Liver (tissue), 8 donors: ENCODE measurements at regions not wholly inside any gene's neighbourhood (a gene's known extent, or its start where the extent isn't known, plus 50 kb on each side); places are given as distances from the start of the nearest gene placed in this dataset.

Experiments used
- DNase-seq: peaks from one replicate; pipeline ENCODE4 v3.0.0-alpha.2; 2017; ENCODE audit warnings: low spot score
- H3K27ac ChIP-seq, 2 donors: one replicate each; pipeline ENCODE4 v1.7.0; 2013; ENCODE audit warnings: inconsistent platforms in 2 of 2, low read length in 2 of 2, control low read depth in 1 of 2, low read depth in 1 of 2, mild to moderate bottlenecking in 1 of 2
- H3K27me3 ChIP-seq, 4 donors: one replicate each; pipeline versions ENCODE4 v1.6.1 to v1.7.0; 2013; ENCODE audit warnings: low read length in 3 of 4, inconsistent platforms in 1 of 4, mild to moderate bottlenecking in 1 of 4, moderate library complexity in 1 of 4; ENCODE audit not compliant: control insufficient read depth in 4 of 4, insufficient read depth in 4 of 4
- H3K36me3 ChIP-seq, 4 donors: one replicate each; pipeline versions ENCODE4 v1.6.1 to v1.7.0; 2013; ENCODE audit warnings: low read length in 3 of 4, mild to moderate bottlenecking in 3 of 4, low read depth in 1 of 4, moderate library complexity in 1 of 4; ENCODE audit not compliant: control insufficient read depth in 4 of 4, insufficient read depth in 3 of 4
- H3K4me1 ChIP-seq, 4 donors: one replicate each; pipeline versions ENCODE4 v1.6.1 to v1.7.0; 2013; ENCODE audit warnings: low read length in 3 of 4, mild to moderate bottlenecking in 3 of 4, moderate library complexity in 1 of 4; ENCODE audit not compliant: control insufficient read depth in 4 of 4, insufficient read depth in 4 of 4
- H3K4me3 ChIP-seq, 3 donors: one replicate each; pipeline versions ENCODE4 v1.6.1 to v1.7.0; 2013; ENCODE audit warnings: low read length in 3 of 3, control low read depth in 1 of 3, low read depth in 1 of 3, mild to moderate bottlenecking in 1 of 3
- H3K9ac ChIP-seq, 2 donors: one replicate each; pipeline ENCODE4 v1.7.0; 2013; ENCODE audit warnings: low read length in 2 of 2, mild to moderate bottlenecking in 2 of 2, moderate library complexity in 2 of 2, control low read depth in 1 of 2, low read depth in 1 of 2
- H3K9me3 ChIP-seq, 4 donors: one replicate each; pipeline versions ENCODE4 v1.6.1 to v1.7.0; 2013; ENCODE audit warnings: low read length in 3 of 4; ENCODE audit not compliant: control insufficient read depth in 4 of 4
- ATF3 ChIP-seq: IDR thresholded peaks from 2 replicates; pipeline ENCODE4 v1.6.1; 2016; ENCODE audit warnings: antibody characterized with exemption
- CTCF ChIP-seq: fragments of 150-350 bp; IDR thresholded peaks from 2 replicates; pipeline ENCODE4 v1.5.1; 2017; ENCODE audit warnings: improper control_type of control experiment, low read depth, low read length; ENCODE audit not compliant: missing input control
- EGR1 ChIP-seq, 2 donors: IDR thresholded peaks; 2 replicates each; pipeline ENCODE4 v1.6.1; 2016 to 2018; ENCODE audit warnings: antibody characterized with exemption in 2 of 2, low read depth in 2 of 2
- FOXA1 ChIP-seq: IDR thresholded peaks from 2 replicates; pipeline ENCODE4 v1.6.1; 2016; ENCODE audit warnings: antibody characterized with exemption
- FOXA2 ChIP-seq: IDR thresholded peaks from 2 replicates; pipeline ENCODE4 v1.6.1; 2016; ENCODE audit warnings: antibody characterized with exemption
- HNF4A ChIP-seq, 2 donors: conservative IDR thresholded peaks; 2 replicates each; pipeline ENCODE4 v1.6.1; 2016; ENCODE audit warnings: antibody characterized with exemption in 2 of 2, mild to moderate bottlenecking in 2 of 2
- HNF4G ChIP-seq: IDR thresholded peaks from 2 replicates; pipeline ENCODE4 v1.6.1; 2016; ENCODE audit warnings: antibody characterized with exemption
- JUND ChIP-seq, 2 donors: IDR thresholded peaks; 2 replicates each; pipeline ENCODE4 v1.6.1; 2016; ENCODE audit warnings: antibody characterized with exemption in 2 of 2
- NR2F2 ChIP-seq: IDR thresholded peaks from 2 replicates; pipeline ENCODE4 v1.6.1; 2016; ENCODE audit warnings: antibody characterized with exemption
- RAD21 ChIP-seq, 2 donors: IDR thresholded peaks; 2 replicates each; pipeline ENCODE4 v1.6.1; 2016; ENCODE audit warnings: antibody characterized with exemption in 2 of 2, mild to moderate bottlenecking in 2 of 2
- REST ChIP-seq: IDR thresholded peaks from 2 replicates; pipeline ENCODE4 v1.6.1; 2016; ENCODE audit warnings: antibody characterized with exemption, mild to moderate bottlenecking
- RXRA ChIP-seq, 2 donors: IDR thresholded peaks; 2 replicates each; pipeline ENCODE4 v1.6.1; 2017 to 2018; ENCODE audit warnings: antibody characterized with exemption in 2 of 2, mild to moderate bottlenecking in 1 of 2
- SP1 ChIP-seq: IDR thresholded peaks from 2 replicates; pipeline ENCODE4 v1.6.1; 2018; ENCODE audit warnings: antibody characterized with exemption, mild to moderate bottlenecking
- ZBTB33 ChIP-seq: IDR thresholded peaks from 2 replicates; pipeline ENCODE4 v1.6.1; 2016; ENCODE audit warnings: antibody characterized with exemption
- WGBS: extraction: QIAGEN DNeasy Blood & Tissue Kit; methylation state at CpG from one replicate; pipeline ENCODE4 v1.1.7; 2013; 5-methylcytosine and 5-hydroxymethylcytosine counted together
- donor health status: healthy.
- donor health status: healthy.
- donor health status: healthy.
- donor health status: healthy.
- donor health status: healthy.

- H3K36me3 ChIP-seq, result no peaks in the 10 kb centered on the region
- no peaks in the 10 kb centered on the region for H3K27me3 ChIP-seq
- no peaks in the 10 kb centered on the region for H3K9me3 ChIP-seq
- DNase-seq, result no peak
- TF ChIP-seq HNF4A (conservative IDR thresholded peaks at IDR 0.05) (no peak), FOXA1 (no peak), EGR1 (IDR thresholded peaks at IDR 0.05; ENCODE audit: low read depth in 2 of 2) (no peak), RAD21 (IDR thresholded peaks at IDR 0.05) (no peak), CTCF (no peak), FOXA2 (no peak), HNF4G (no peak), ZBTB33 (no peak), NR2F2 (no peak), SP1 (no peak), REST (no peak), ATF3 (no peak), RXRA (IDR thresholded peaks at IDR 0.05) (no peak)
- H3K27ac ChIP-seq, result no peak overlapping the region
- no peak overlapping the region for H3K4me3 ChIP-seq
- 79% methylated on average over 3 of the region's 3 CpGs for WGBS
- no peaks in the 10 kb centered on the region for H3K4me1 ChIP-seq
- no peak overlapping the region for H3K9ac ChIP-seq
Measured at GRCh38 chr6:159353193-159353592, 184.0 kb downstream of the FNDC1 start.

GRCh38 chr6:159351707-159352106, 182.5 kb downstream of the FNDC1 start:
- Histone ChIP-seq H3K9me3 (no peaks in the 10 kb centered on the region), H3K9ac (no peak overlapping the region), H3K27me3 (no peaks in the 10 kb centered on the region), H3K27ac (no peak overlapping the region), H3K4me1 (no peaks in the 10 kb centered on the region), H3K4me3 (no peak overlapping the region), H3K36me3 (no peaks in the 10 kb centered on the region)
- no peak for DNase-seq
- no peak for TF ChIP-seq FOXA2
- no peak for TF ChIP-seq JUND (IDR thresholded peaks at IDR 0.05)
- TF ChIP-seq REST, result no peak
- TF ChIP-seq NR2F2, result no peak
- no peak for TF ChIP-seq HNF4A (conservative IDR thresholded peaks at IDR 0.05)
